Prostate gland (tissue), 2 donors: ENCODE measurements at regions not wholly inside any gene's neighbourhood (a gene's known extent, or its start where the extent isn't known, plus 50 kb on each side); places are given as distances from the start of the nearest gene placed in this dataset.
"Not testable (repeated sequence)": the region's sequence is repeated elsewhere in the genome, so short reads cannot be mapped to it uniquely, and the experiment has no call there.

Source experiments
- POLR2A ChIP-seq: fragments of 450-650 bp; IDR thresholded peaks from one replicate; pipeline ENCODE4 v1.6.1; 2016; ENCODE audit warnings: antibody characterized with exemption, mild to moderate bottlenecking
- POLR2AphosphoS5 ChIP-seq: sonication (generic); formaldehyde crosslinking; IDR thresholded peaks from one replicate; pipeline ENCODE4 v1.6.1; 2017; ENCODE audit warnings: antibody characterized with exemption
- TF ChIP-seq, protein P1 (sequence below), 4 experiments: fragments of 200-600 bp in 2 of 4; fragments of 450-650 bp in 2 of 4; sonication (generic) in 2 of 4; IDR thresholded peaks; 1 replicate in 3 of 4; 2 replicates in 1 of 4; pipeline ENCODE4 v1.5.1; 2016 to 2019; ENCODE audit warnings: antibody characterized with exemption in 4 of 4, mild to moderate bottlenecking in 2 of 4, moderate library complexity in 2 of 4

DNA sequence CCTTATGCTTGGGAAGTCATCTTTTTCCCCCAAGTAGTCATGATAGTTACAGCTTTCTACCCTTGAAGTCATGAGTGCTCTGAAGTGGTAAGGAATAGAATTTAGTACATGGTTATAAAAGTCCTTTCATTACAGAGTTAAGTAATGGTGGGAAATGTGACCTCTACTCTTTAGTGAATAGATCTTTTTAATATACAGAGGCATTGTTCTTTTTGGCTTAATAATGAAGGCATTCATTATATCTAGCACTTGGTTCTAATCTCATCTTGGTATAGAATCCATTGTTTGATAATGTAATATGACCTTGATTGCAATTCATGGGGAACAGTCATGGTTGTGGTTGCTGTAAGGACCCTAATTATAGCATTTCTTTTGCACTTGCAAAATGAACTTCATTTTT, 125.0 kb upstream of the PRSS12 start:
- TF ChIP-seq, protein P1, sequence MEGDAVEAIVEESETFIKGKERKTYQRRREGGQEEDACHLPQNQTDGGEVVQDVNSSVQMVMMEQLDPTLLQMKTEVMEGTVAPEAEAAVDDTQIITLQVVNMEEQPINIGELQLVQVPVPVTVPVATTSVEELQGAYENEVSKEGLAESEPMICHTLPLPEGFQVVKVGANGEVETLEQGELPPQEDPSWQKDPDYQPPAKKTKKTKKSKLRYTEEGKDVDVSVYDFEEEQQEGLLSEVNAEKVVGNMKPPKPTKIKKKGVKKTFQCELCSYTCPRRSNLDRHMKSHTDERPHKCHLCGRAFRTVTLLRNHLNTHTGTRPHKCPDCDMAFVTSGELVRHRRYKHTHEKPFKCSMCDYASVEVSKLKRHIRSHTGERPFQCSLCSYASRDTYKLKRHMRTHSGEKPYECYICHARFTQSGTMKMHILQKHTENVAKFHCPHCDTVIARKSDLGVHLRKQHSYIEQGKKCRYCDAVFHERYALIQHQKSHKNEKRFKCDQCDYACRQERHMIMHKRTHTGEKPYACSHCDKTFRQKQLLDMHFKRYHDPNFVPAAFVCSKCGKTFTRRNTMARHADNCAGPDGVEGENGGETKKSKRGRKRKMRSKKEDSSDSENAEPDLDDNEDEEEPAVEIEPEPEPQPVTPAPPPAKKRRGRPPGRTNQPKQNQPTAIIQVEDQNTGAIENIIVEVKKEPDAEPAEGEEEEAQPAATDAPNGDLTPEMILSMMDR (IDR thresholded peaks at IDR 0.05) = not testable (repeated sequence)
- TF ChIP-seq POLR2AphosphoS5, POLR2A: not testable (repeated sequence)
